Sigmoid colon (tissue), 4 donors: ENCODE measurements at regions not wholly inside any gene's neighbourhood (a gene's known extent, or its start where the extent isn't known, plus 50 kb on each side); places are given as distances from the start of the nearest gene placed in this dataset.

Experiments
- EP300 ChIP-seq, 4 donors: sonication (generic); formaldehyde crosslinking; IDR thresholded peaks; one replicate each; pipeline ENCODE4 v1.6.1; 2017; ENCODE audit warnings: antibody characterized with exemption in 4 of 4
- POLR2A ChIP-seq, 2 donors: fragments of 450-650 bp; IDR thresholded peaks; one replicate each; pipeline ENCODE4 v1.6.1; 2016; ENCODE audit warnings: antibody characterized with exemption in 2 of 2, mild to moderate bottlenecking in 2 of 2, moderate library complexity in 2 of 2
- POLR2AphosphoS5 ChIP-seq, 4 donors: sonication (generic); formaldehyde crosslinking; IDR thresholded peaks; one replicate each; pipeline ENCODE4 v1.6.1; 2017; ENCODE audit warnings: antibody characterized with exemption in 4 of 4
- TF ChIP-seq, protein P1 (sequence below), 4 experiments: fragments of 450-650 bp in 3 of 4; fragments of 200-600 bp in 1 of 4; IDR thresholded peaks; one replicate each; pipeline ENCODE4 v1.5.1; 2016 to 2019; ENCODE audit warnings: antibody characterized with exemption in 4 of 4, mild to moderate bottlenecking in 3 of 4, moderate library complexity in 2 of 4

- TF ChIP-seq, protein P1, sequence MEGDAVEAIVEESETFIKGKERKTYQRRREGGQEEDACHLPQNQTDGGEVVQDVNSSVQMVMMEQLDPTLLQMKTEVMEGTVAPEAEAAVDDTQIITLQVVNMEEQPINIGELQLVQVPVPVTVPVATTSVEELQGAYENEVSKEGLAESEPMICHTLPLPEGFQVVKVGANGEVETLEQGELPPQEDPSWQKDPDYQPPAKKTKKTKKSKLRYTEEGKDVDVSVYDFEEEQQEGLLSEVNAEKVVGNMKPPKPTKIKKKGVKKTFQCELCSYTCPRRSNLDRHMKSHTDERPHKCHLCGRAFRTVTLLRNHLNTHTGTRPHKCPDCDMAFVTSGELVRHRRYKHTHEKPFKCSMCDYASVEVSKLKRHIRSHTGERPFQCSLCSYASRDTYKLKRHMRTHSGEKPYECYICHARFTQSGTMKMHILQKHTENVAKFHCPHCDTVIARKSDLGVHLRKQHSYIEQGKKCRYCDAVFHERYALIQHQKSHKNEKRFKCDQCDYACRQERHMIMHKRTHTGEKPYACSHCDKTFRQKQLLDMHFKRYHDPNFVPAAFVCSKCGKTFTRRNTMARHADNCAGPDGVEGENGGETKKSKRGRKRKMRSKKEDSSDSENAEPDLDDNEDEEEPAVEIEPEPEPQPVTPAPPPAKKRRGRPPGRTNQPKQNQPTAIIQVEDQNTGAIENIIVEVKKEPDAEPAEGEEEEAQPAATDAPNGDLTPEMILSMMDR (IDR thresholded peaks at IDR 0.05), result no peak
- TF ChIP-seq EP300 (IDR thresholded peaks at IDR 0.05) (no peak), POLR2AphosphoS5 (IDR thresholded peaks at IDR 0.05) (no peak), POLR2A (IDR thresholded peaks at IDR 0.05) (no peak)
These were observed 530.0 kb downstream of the GLRX3 start for GRCh38 chr10:130666215-130666614.
